ENCODE measurements at regions not wholly inside any gene's neighbourhood (a gene's known extent, or its start where the extent isn't known, plus 50 kb on each side); places are given as distances from the start of the nearest gene placed in this dataset.
A peak's percentile ranks its signal among the peaks of the same experiment; 100 is the strongest.

DNA sequence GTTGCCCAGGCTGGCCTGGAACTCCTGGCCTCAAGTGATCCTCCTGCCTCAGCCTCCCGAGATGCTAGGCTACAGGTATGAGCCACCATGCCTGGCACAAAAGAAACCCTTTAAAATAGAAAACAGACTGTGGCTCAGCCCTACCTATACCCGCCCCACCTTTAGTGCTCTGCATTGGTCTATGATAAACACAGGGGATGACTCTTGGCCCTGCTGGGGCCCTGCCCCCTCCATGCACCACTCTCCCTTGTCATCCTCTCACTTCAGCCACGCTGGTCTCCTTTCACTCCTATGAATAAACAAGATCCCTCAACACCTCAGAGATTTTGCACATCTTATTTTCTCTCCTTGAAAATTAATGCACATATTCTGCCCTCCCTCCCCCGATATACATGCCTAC lies 251.4 kb upstream of the KLF14 start:
- no peak for ATAC-seq
- Mint-ChIP-seq H3K36me3 (no peaks in the 10 kb centered on the region), H3K9me3 (no peaks in the 10 kb centered on the region), H3K27me3 (ENCODE audit: low read depth) (no peaks in the 10 kb centered on the region), H3K27ac (peak overlapping the region; percentile 17; the same call in 1 of the 2 replicates), H3K4me3 (no peak overlapping the region), H3K4me1 (no peaks in the 10 kb centered on the region)
- TF ChIP-seq, protein P1, sequence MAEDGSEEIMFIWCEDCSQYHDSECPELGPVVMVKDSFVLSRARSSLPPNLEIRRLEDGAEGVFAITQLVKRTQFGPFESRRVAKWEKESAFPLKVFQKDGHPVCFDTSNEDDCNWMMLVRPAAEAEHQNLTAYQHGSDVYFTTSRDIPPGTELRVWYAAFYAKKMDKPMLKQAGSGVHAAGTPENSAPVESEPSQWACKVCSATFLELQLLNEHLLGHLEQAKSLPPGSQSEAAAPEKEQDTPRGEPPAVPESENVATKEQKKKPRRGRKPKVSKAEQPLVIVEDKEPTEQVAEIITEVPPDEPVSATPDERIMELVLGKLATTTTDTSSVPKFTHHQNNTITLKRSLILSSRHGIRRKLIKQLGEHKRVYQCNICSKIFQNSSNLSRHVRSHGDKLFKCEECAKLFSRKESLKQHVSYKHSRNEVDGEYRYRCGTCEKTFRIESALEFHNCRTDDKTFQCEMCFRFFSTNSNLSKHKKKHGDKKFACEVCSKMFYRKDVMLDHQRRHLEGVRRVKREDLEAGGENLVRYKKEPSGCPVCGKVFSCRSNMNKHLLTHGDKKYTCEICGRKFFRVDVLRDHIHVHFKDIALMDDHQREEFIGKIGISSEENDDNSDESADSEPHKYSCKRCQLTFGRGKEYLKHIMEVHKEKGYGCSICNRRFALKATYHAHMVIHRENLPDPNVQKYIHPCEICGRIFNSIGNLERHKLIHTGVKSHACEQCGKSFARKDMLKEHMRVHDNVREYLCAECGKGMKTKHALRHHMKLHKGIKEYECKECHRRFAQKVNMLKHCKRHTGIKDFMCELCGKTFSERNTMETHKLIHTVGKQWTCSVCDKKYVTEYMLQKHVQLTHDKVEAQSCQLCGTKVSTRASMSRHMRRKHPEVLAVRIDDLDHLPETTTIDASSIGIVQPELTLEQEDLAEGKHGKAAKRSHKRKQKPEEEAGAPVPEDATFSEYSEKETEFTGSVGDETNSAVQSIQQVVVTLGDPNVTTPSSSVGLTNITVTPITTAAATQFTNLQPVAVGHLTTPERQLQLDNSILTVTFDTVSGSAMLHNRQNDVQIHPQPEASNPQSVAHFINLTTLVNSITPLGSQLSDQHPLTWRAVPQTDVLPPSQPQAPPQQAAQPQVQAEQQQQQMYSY (CRISPR knock-in tag; IDR thresholded peaks at IDR 0.05), result no peak
- no peak for TF ChIP-seq ZNF138 (CRISPR knock-in tag; conservative IDR thresholded peaks at IDR 0.05)
- TF ChIP-seq CREB1 (CRISPR knock-in tag; IDR thresholded peaks at IDR 0.05), result no peak
- no peak for TF ChIP-seq ZNF396 (CRISPR knock-in tag; IDR thresholded peaks at IDR 0.05; ENCODE audit: borderline replicate concordance)
- TF ChIP-seq JUN (CRISPR knock-in tag; IDR thresholded peaks at IDR 0.05), result no peak
- TF ChIP-seq, protein P2, sequence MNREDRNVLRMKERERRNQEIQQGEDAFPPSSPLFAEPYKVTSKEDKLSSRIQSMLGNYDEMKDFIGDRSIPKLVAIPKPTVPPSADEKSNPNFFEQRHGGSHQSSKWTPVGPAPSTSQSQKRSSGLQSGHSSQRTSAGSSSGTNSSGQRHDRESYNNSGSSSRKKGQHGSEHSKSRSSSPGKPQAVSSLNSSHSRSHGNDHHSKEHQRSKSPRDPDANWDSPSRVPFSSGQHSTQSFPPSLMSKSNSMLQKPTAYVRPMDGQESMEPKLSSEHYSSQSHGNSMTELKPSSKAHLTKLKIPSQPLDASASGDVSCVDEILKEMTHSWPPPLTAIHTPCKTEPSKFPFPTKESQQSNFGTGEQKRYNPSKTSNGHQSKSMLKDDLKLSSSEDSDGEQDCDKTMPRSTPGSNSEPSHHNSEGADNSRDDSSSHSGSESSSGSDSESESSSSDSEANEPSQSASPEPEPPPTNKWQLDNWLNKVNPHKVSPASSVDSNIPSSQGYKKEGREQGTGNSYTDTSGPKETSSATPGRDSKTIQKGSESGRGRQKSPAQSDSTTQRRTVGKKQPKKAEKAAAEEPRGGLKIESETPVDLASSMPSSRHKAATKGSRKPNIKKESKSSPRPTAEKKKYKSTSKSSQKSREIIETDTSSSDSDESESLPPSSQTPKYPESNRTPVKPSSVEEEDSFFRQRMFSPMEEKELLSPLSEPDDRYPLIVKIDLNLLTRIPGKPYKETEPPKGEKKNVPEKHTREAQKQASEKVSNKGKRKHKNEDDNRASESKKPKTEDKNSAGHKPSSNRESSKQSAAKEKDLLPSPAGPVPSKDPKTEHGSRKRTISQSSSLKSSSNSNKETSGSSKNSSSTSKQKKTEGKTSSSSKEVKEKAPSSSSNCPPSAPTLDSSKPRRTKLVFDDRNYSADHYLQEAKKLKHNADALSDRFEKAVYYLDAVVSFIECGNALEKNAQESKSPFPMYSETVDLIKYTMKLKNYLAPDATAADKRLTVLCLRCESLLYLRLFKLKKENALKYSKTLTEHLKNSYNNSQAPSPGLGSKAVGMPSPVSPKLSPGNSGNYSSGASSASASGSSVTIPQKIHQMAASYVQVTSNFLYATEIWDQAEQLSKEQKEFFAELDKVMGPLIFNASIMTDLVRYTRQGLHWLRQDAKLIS (CRISPR knock-in tag; IDR thresholded peaks at IDR 0.05; ENCODE audit: borderline replicate concordance), result no peak
- TF ChIP-seq, protein P3, sequence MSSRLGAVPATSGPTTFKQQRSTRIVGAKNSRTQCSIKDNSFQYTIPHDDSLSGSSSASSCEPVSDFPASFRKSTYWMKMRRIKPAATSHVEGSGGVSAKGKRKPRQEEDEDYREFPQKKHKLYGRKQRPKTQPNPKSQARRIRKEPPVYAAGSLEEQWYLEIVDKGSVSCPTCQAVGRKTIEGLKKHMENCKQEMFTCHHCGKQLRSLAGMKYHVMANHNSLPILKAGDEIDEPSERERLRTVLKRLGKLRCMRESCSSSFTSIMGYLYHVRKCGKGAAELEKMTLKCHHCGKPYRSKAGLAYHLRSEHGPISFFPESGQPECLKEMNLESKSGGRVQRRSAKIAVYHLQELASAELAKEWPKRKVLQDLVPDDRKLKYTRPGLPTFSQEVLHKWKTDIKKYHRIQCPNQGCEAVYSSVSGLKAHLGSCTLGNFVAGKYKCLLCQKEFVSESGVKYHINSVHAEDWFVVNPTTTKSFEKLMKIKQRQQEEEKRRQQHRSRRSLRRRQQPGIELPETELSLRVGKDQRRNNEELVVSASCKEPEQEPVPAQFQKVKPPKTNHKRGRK (CRISPR knock-in tag; IDR thresholded peaks at IDR 0.05; ENCODE audit: borderline replicate concordance), result no peak
- TF ChIP-seq FOXJ3 (CRISPR knock-in tag; IDR thresholded peaks at IDR 0.05; ENCODE audit: borderline replicate concordance), result no peak
- TF ChIP-seq MXD4 (CRISPR knock-in tag; IDR thresholded peaks at IDR 0.05; ENCODE audit: borderline replicate concordance), result no peak
- TF ChIP-seq NFYB (CRISPR knock-in tag; conservative IDR thresholded peaks at IDR 0.05; ENCODE audit: low read depth), result no peak
- TF ChIP-seq, protein P4, sequence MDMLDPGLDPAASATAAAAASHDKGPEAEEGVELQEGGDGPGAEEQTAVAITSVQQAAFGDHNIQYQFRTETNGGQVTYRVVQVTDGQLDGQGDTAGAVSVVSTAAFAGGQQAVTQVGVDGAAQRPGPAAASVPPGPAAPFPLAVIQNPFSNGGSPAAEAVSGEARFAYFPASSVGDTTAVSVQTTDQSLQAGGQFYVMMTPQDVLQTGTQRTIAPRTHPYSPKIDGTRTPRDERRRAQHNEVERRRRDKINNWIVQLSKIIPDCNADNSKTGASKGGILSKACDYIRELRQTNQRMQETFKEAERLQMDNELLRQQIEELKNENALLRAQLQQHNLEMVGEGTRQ (CRISPR knock-in tag; IDR thresholded peaks at IDR 0.05), result no peak
- TF ChIP-seq SMAD4 (CRISPR knock-in tag; IDR thresholded peaks at IDR 0.05), result no peak
- ChIA-PET CTCF (interaction anchor here (2.1 kb wide), 1 partner anchor 88 kb away, joined by 7 read pairs; no protein-coding TSS in a partner anchor), POLR2A (no interaction called here)
- DNase-seq (ENCODE audit: low spot score), result no peak

DNA sequence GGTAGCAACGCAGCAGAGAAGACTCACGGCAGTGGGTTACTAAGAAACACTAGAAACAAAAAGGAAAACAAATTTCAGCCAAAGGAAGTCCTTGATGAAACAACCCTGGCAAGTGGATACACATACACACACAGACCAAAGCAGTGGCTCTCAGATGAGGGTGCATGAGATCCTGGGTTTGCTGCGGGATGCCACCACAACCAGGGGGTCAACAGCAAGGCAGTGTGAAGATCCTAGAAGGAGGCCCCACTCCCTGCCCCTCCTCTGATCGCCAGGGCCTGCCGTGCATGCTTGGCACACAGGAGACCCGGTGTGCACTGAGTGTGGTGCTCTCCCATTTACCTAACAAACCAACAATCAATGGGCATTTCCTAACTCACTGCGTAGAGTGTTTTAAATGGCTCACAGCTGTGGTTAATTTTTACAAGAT lies 252.3 kb upstream of the KLF14 start:
- no peak overlapping the region for H3K4me3 Mint-ChIP-seq
- H3K9me3 Mint-ChIP-seq, result no peaks in the 10 kb centered on the region
- ChIA-PET POLR2A (no interaction called here), CTCF (interaction anchor here (2.1 kb wide), 1 partner anchor 89 kb away, joined by 7 read pairs; no protein-coding TSS in a partner anchor)
- ATAC-seq (no peak), DNase-seq (ENCODE audit: low spot score) (no peak)
- no peaks in the 10 kb centered on the region for H3K27me3 Mint-ChIP-seq (ENCODE audit: low read depth)
- H3K27ac Mint-ChIP-seq, result no peak overlapping the region
- TF ChIP-seq RELA (CRISPR knock-in tag; IDR thresholded peaks at IDR 0.05; ENCODE audit: borderline replicate concordance) (no peak), ZNF423 (CRISPR knock-in tag; IDR thresholded peaks at IDR 0.05) (no peak), CBFB (CRISPR knock-in tag; IDR thresholded peaks at IDR 0.05; ENCODE audit: low read depth) (no peak)
- TF ChIP-seq, protein P5, sequence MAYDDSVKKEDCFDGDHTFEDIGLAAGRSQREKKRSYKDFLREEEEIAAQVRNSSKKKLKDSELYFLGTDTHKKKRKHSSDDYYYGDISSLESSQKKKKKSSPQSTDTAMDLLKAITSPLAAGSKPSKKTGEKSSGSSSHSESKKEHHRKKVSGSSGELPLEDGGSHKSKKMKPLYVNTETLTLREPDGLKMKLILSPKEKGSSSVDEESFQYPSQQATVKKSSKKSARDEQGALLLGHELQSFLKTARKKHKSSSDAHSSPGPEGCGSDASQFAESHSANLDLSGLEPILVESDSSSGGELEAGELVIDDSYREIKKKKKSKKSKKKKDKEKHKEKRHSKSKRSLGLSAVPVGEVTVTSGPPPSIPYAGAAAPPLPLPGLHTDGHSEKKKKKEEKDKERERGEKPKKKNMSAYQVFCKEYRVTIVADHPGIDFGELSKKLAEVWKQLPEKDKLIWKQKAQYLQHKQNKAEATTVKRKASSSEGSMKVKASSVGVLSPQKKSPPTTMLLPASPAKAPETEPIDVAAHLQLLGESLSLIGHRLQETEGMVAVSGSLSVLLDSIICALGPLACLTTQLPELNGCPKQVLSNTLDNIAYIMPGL (CRISPR knock-in tag; IDR thresholded peaks at IDR 0.05), result no peak
- no peaks in the 10 kb centered on the region for H3K4me1 Mint-ChIP-seq
- H3K36me3 Mint-ChIP-seq, result no peaks in the 10 kb centered on the region

All from WTC11 (cell line).